ENCODE measurements at regions not wholly inside any gene's neighbourhood (a gene's known extent, or its start where the extent isn't known, plus 50 kb on each side); places are given as distances from the start of the nearest gene placed in this dataset.

GRCh38 chr18:47758000-47758399 lies 172.5 kb downstream of the SMAD2 start:
- H3K27ac ChIP-seq (ENCODE audit: low read depth, low read length), result no peak overlapping the region
- peaks cover 0 to 3% of the 10 kb centered on the region in 2 donors for H3K27me3 ChIP-seq (ENCODE audit: control insufficient read depth in 1 of 2, insufficient read depth in 2 of 2, low read length in 2 of 2)
- no peaks in the 10 kb centered on the region for H3K4me1 ChIP-seq (ENCODE audit: control insufficient read depth in 1 of 2, insufficient read depth in 2 of 2, low read length in 2 of 2)
- no peak overlapping the region for H3K9ac ChIP-seq (ENCODE audit: low read depth in 1 of 2, low read length in 2 of 2)
- H3K9me3 ChIP-seq (ENCODE audit: control insufficient read depth in 1 of 2, low read length in 2 of 2), result no peaks in the 10 kb centered on the region
- no peaks in the 10 kb centered on the region for H3K36me3 ChIP-seq (ENCODE audit: control insufficient read depth in 1 of 2, insufficient read depth in 2 of 2, low read length in 2 of 2)
- H3K4me3 ChIP-seq (ENCODE audit: low read depth in 1 of 2, low read length in 2 of 2), result no peak overlapping the region

GRCh38 chr18:47756364-47757016 lies 174.0 kb downstream of the SMAD2 start:
- Histone ChIP-seq H3K36me3 (ENCODE audit: control insufficient read depth in 1 of 2, insufficient read depth in 2 of 2, low read length in 2 of 2) (no peaks in the 10 kb centered on the region), H3K9me3 (ENCODE audit: control insufficient read depth in 1 of 2, low read length in 2 of 2) (no peaks in the 10 kb centered on the region), H3K27me3 (ENCODE audit: control insufficient read depth in 1 of 2, insufficient read depth in 2 of 2, low read length in 2 of 2) (peaks cover 0 to 3% of the 10 kb centered on the region in 2 donors), H3K4me3 (ENCODE audit: low read depth in 1 of 2, low read length in 2 of 2) (no peak overlapping the region), H3K4me1 (ENCODE audit: control insufficient read depth in 1 of 2, insufficient read depth in 2 of 2, low read length in 2 of 2) (no peaks in the 10 kb centered on the region), H3K9ac (ENCODE audit: low read depth in 1 of 2, low read length in 2 of 2) (no peak overlapping the region), H3K27ac (ENCODE audit: low read depth, low read length) (no peak overlapping the region)

GRCh38 chr18:47755102-47755456 lies 175.4 kb downstream of the SMAD2 start:
- Histone ChIP-seq H3K27ac (ENCODE audit: low read depth, low read length) (no peak overlapping the region), H3K27me3 (ENCODE audit: control insufficient read depth in 1 of 2, insufficient read depth in 2 of 2, low read length in 2 of 2) (no peaks in the 10 kb centered on the region), H3K36me3 (ENCODE audit: control insufficient read depth in 1 of 2, insufficient read depth in 2 of 2, low read length in 2 of 2) (no peaks in the 10 kb centered on the region), H3K4me1 (ENCODE audit: control insufficient read depth in 1 of 2, insufficient read depth in 2 of 2, low read length in 2 of 2) (no peaks in the 10 kb centered on the region), H3K9me3 (ENCODE audit: control insufficient read depth in 1 of 2, low read length in 2 of 2) (no peaks in the 10 kb centered on the region), H3K4me3 (ENCODE audit: low read depth in 1 of 2, low read length in 2 of 2) (no peak overlapping the region), H3K9ac (ENCODE audit: low read depth in 1 of 2, low read length in 2 of 2) (no peak overlapping the region)

GRCh38 chr18:47754311-47755101 lies 176.0 kb downstream of the SMAD2 start:
- Histone ChIP-seq H3K27me3 (ENCODE audit: control insufficient read depth in 1 of 2, insufficient read depth in 2 of 2, low read length in 2 of 2) (no peaks in the 10 kb centered on the region), H3K4me1 (ENCODE audit: control insufficient read depth in 1 of 2, insufficient read depth in 2 of 2, low read length in 2 of 2) (no peaks in the 10 kb centered on the region), H3K4me3 (ENCODE audit: low read depth in 1 of 2, low read length in 2 of 2) (no peak overlapping the region), H3K36me3 (ENCODE audit: control insufficient read depth in 1 of 2, insufficient read depth in 2 of 2, low read length in 2 of 2) (no peaks in the 10 kb centered on the region), H3K9ac (ENCODE audit: low read depth in 1 of 2, low read length in 2 of 2) (no peak overlapping the region), H3K9me3 (ENCODE audit: control insufficient read depth in 1 of 2, low read length in 2 of 2) (no peaks in the 10 kb centered on the region), H3K27ac (ENCODE audit: low read depth, low read length) (no peak overlapping the region)

- H3K4me1 ChIP-seq (ENCODE audit: control insufficient read depth in 1 of 2, insufficient read depth in 2 of 2, low read length in 2 of 2), result peaks cover 0 to 4% of the 10 kb centered on the region in 2 donors
- no peaks in the 10 kb centered on the region for H3K9me3 ChIP-seq (ENCODE audit: control insufficient read depth in 1 of 2, low read length in 2 of 2)
- no peak overlapping the region for H3K27ac ChIP-seq (ENCODE audit: low read depth, low read length)
- peaks cover 4 to 6% of the 10 kb centered on the region in 2 donors for H3K27me3 ChIP-seq (ENCODE audit: control insufficient read depth in 1 of 2, insufficient read depth in 2 of 2, low read length in 2 of 2)
- H3K9ac ChIP-seq (ENCODE audit: low read depth in 1 of 2, low read length in 2 of 2), result no peak overlapping the region
- H3K36me3 ChIP-seq (ENCODE audit: control insufficient read depth in 1 of 2, insufficient read depth in 2 of 2, low read length in 2 of 2), result no peaks in the 10 kb centered on the region
- no peak overlapping the region for H3K4me3 ChIP-seq (ENCODE audit: low read depth in 1 of 2, low read length in 2 of 2)
These were observed 177.4 kb downstream of the SMAD2 start for GRCh38 chr18:47752796-47753645.

GRCh38 chr18:47750889-47751423 lies 179.5 kb downstream of the SMAD2 start:
- no peaks in the 10 kb centered on the region for H3K9me3 ChIP-seq (ENCODE audit: control insufficient read depth in 1 of 2, low read length in 2 of 2)
- peaks cover 0 to 4% of the 10 kb centered on the region in 2 donors for H3K4me1 ChIP-seq (ENCODE audit: control insufficient read depth in 1 of 2, insufficient read depth in 2 of 2, low read length in 2 of 2)
- peaks cover 4 to 6% of the 10 kb centered on the region in 2 donors for H3K27me3 ChIP-seq (ENCODE audit: control insufficient read depth in 1 of 2, insufficient read depth in 2 of 2, low read length in 2 of 2)
- no peaks in the 10 kb centered on the region for H3K36me3 ChIP-seq (ENCODE audit: control insufficient read depth in 1 of 2, insufficient read depth in 2 of 2, low read length in 2 of 2)
- no peak overlapping the region for H3K9ac ChIP-seq (ENCODE audit: low read depth in 1 of 2, low read length in 2 of 2)
- no peak overlapping the region for H3K4me3 ChIP-seq (ENCODE audit: low read depth in 1 of 2, low read length in 2 of 2)
- H3K27ac ChIP-seq (ENCODE audit: low read depth, low read length), result no peak overlapping the region

- H3K9me3 ChIP-seq (ENCODE audit: control insufficient read depth in 1 of 2, low read length in 2 of 2), result no peaks in the 10 kb centered on the region
- H3K27ac ChIP-seq (ENCODE audit: low read depth, low read length), result no peak overlapping the region
- H3K9ac ChIP-seq (ENCODE audit: low read depth in 1 of 2, low read length in 2 of 2), result no peak overlapping the region
- H3K4me3 ChIP-seq (ENCODE audit: low read depth in 1 of 2, low read length in 2 of 2), result no peak overlapping the region
- H3K36me3 ChIP-seq (ENCODE audit: control insufficient read depth in 1 of 2, insufficient read depth in 2 of 2, low read length in 2 of 2), result no peaks in the 10 kb centered on the region
- peaks cover 0 to 4% of the 10 kb centered on the region in 2 donors for H3K4me1 ChIP-seq (ENCODE audit: control insufficient read depth in 1 of 2, insufficient read depth in 2 of 2, low read length in 2 of 2)
- peaks cover 4 to 6% of the 10 kb centered on the region in 2 donors for H3K27me3 ChIP-seq (ENCODE audit: control insufficient read depth in 1 of 2, insufficient read depth in 2 of 2, low read length in 2 of 2)
These were observed 180.9 kb downstream of the SMAD2 start for GRCh38 chr18:47749600-47749973.

GRCh38 chr18:47748847-47749599 lies 181.4 kb downstream of the SMAD2 start:
- Histone ChIP-seq H3K27me3 (ENCODE audit: control insufficient read depth in 1 of 2, insufficient read depth in 2 of 2, low read length in 2 of 2) (peaks cover 4 to 6% of the 10 kb centered on the region in 2 donors), H3K4me3 (ENCODE audit: low read depth in 1 of 2, low read length in 2 of 2) (peak overlapping the region in 1 of 2 donors; percentile 45), H3K9me3 (ENCODE audit: control insufficient read depth in 1 of 2, low read length in 2 of 2) (no peaks in the 10 kb centered on the region), H3K9ac (ENCODE audit: low read depth in 1 of 2, low read length in 2 of 2) (no peak overlapping the region), H3K36me3 (ENCODE audit: control insufficient read depth in 1 of 2, insufficient read depth in 2 of 2, low read length in 2 of 2) (no peaks in the 10 kb centered on the region), H3K4me1 (ENCODE audit: control insufficient read depth in 1 of 2, insufficient read depth in 2 of 2, low read length in 2 of 2) (peaks cover 0 to 4% of the 10 kb centered on the region in 2 donors), H3K27ac (ENCODE audit: low read depth, low read length) (no peak overlapping the region)

- no peak overlapping the region for H3K4me3 ChIP-seq (ENCODE audit: low read depth in 1 of 2, low read length in 2 of 2)
- no peaks in the 10 kb centered on the region for H3K36me3 ChIP-seq (ENCODE audit: control insufficient read depth in 1 of 2, insufficient read depth in 2 of 2, low read length in 2 of 2)
- peaks cover 4 to 6% of the 10 kb centered on the region in 2 donors for H3K27me3 ChIP-seq (ENCODE audit: control insufficient read depth in 1 of 2, insufficient read depth in 2 of 2, low read length in 2 of 2)
- H3K4me1 ChIP-seq (ENCODE audit: control insufficient read depth in 1 of 2, insufficient read depth in 2 of 2, low read length in 2 of 2), result peaks cover 0 to 4% of the 10 kb centered on the region in 2 donors
- H3K9me3 ChIP-seq (ENCODE audit: control insufficient read depth in 1 of 2, low read length in 2 of 2), result no peaks in the 10 kb centered on the region
- no peak overlapping the region for H3K9ac ChIP-seq (ENCODE audit: low read depth in 1 of 2, low read length in 2 of 2)
- H3K27ac ChIP-seq (ENCODE audit: low read depth, low read length), result no peak overlapping the region
These were observed 182.2 kb downstream of the SMAD2 start for GRCh38 chr18:47748093-47748796.

All from duodenal mucosa (tissue), 2 donors.